ENCODE measurements at regions not wholly inside any gene's neighbourhood (a gene's known extent, or its start where the extent isn't known, plus 50 kb on each side); places are given as distances from the start of the nearest gene placed in this dataset.

- no peak for TF ChIP-seq EZH2 (IDR thresholded peaks at IDR 0.05)
- TF ChIP-seq POLR2AphosphoS5 (IDR thresholded peaks at IDR 0.05; ENCODE audit: borderline replicate concordance, low read depth, low read length): no peak
These were observed 245.7 kb downstream of the FAM43A start for GRCh38 chr3:194931347-194931746.

Data from SK-N-MC (cell line).